Endothelial cell of umbilical vein (primary cell): ENCODE measurements at regions not wholly inside any gene's neighbourhood (a gene's known extent, or its start where the extent isn't known, plus 50 kb on each side); places are given as distances from the start of the nearest gene placed in this dataset.

Source experiments
- BruUV-seq: library from RNA; stranded (reverse); fragments of 400-500 nt; replicated peaks from 2 replicates; lab custom pipeline; 2021; lab: Mats Ljungman, UMichigan
- CTCF ChIA-PET: fragments of 300-600, 350-600 bp; sonication (Branson Sonifier 250); formaldehyde crosslinking; loops from one replicate; lab custom pipeline; 2021; ENCODE audit warnings: antibody characterized with exemption, inconsistent platforms; lab: Charles Lee
- POLR2A ChIA-PET: fragments of 300-600, 350-600 bp; sonication (Branson Sonifier 250); formaldehyde crosslinking; loops from one replicate; lab custom pipeline; 2021; ENCODE audit warnings: antibody characterized with exemption, inconsistent platforms; lab: Charles Lee
- DNase-seq: peaks from one replicate; pipeline ENCODE4 v3.0.0-alpha.2; 2011; ENCODE audit warnings: low read depth, low spot score
- FAIRE-seq: peaks from 2 replicates; lab custom pipeline; 2011; peaks lifted over from hg19 to GRCh38; lab: Jason Lieb, UNC
- H2AFZ ChIP-seq: 2 replicates; pipeline ENCODE4 v1.6.0; 2012; ENCODE audit warnings: low read depth, low read length, control low read depth, inconsistent platforms
- H3K27ac ChIP-seq: 2 replicates; pipeline ENCODE4 v1.5.1; 2011; ENCODE audit warnings: low read depth, mild to moderate bottlenecking, control low read depth, low read length, moderate library complexity; ENCODE audit not compliant: insufficient read depth
- H3K27me3 ChIP-seq, 2 experiments: 2 replicates each; pipeline versions ENCODE4 v1.6.0 to v1.6.1; 2011; ENCODE audit warnings: low read length in 2 of 2, mixed read lengths in 1 of 2; ENCODE audit not compliant: control insufficient read depth in 2 of 2, insufficient read depth in 2 of 2
- H3K36me3 ChIP-seq, 2 experiments: 2 replicates in 1 of 2; 3 replicates in 1 of 2; pipeline ENCODE4 v1.5.1; 2011; ENCODE audit warnings: low read length in 2 of 2, mild to moderate bottlenecking in 1 of 2, moderate library complexity in 1 of 2; ENCODE audit not compliant: control insufficient read depth in 2 of 2, insufficient read depth in 2 of 2; ENCODE audit errors: extremely low read depth in 1 of 2
- H3K4me1 ChIP-seq: 3 replicates; pipeline ENCODE4 v1.5.1; 2011; ENCODE audit warnings: mild to moderate bottlenecking, low read length; ENCODE audit not compliant: control insufficient read depth, insufficient read depth; ENCODE audit errors: extremely low read depth
- H3K4me2 ChIP-seq: 2 replicates; pipeline ENCODE4 v1.6.1; 2011; ENCODE audit warnings: low read length, control low read depth, mixed read lengths; ENCODE audit not compliant: insufficient read depth
- H3K4me3 ChIP-seq, 3 experiments: fragments of 200-600 bp in 1 of 3; sonication (generic), shearing (Covaris generic) in 1 of 3; replicated peaks in 1 of 3; 2 replicates each; pipeline ENCODE4 v1.5.1; 2011 to 2016; ENCODE audit warnings: control low read depth in 3 of 3, low read length in 3 of 3, mild to moderate bottlenecking in 2 of 3, inconsistent platforms in 1 of 3, low read depth in 1 of 3, moderate library complexity in 1 of 3; ENCODE audit not compliant: insufficient read depth in 1 of 3
- H3K79me2 ChIP-seq: 2 replicates; pipeline ENCODE4 v1.6.0; 2012; ENCODE audit warnings: low read length, inconsistent platforms; ENCODE audit not compliant: control insufficient read depth, insufficient read depth
- H3K9ac ChIP-seq: replicated peaks from 2 replicates; pipeline ENCODE3; 2011; ENCODE audit warnings: low read length, control low read depth; ENCODE audit not compliant: insufficient read depth; ENCODE audit errors: extremely low read depth
- H3K9me1 ChIP-seq: replicated peaks from 3 replicates; pipeline ENCODE4 v1.6.0; 2011; ENCODE audit warnings: mild to moderate bottlenecking, low read length; ENCODE audit not compliant: control insufficient read depth, insufficient read depth; ENCODE audit errors: extremely low read depth
- H3K9me3 ChIP-seq: replicated peaks from 2 replicates; pipeline ENCODE4 v1.5.1; 2012; ENCODE audit warnings: low read length, inconsistent platforms; ENCODE audit not compliant: control insufficient read depth, insufficient read depth
- H4K20me1 ChIP-seq: replicated peaks from 2 replicates; pipeline ENCODE3; 2011; ENCODE audit warnings: mild to moderate bottlenecking, low read length; ENCODE audit not compliant: control insufficient read depth, insufficient read depth; ENCODE audit errors: extremely low read depth
- CTCF ChIP-seq, 2 donors: IDR thresholded peaks; 1 replicate in 1 of 2; 2 replicates in 1 of 2; pipeline ENCODE4 v1.5.1; 2011; ENCODE audit warnings: low read length in 2 of 2, mild to moderate bottlenecking in 2 of 2, moderate library complexity in 2 of 2, control low read depth in 1 of 2, inconsistent platforms in 1 of 2, low read depth in 1 of 2; ENCODE audit not compliant: insufficient read depth in 1 of 2; ENCODE audit errors: extremely low read depth in 1 of 2
- EZH2 ChIP-seq: IDR thresholded peaks from 2 replicates; pipeline ENCODE4 v1.6.1; 2012; ENCODE audit warnings: borderline replicate concordance, low read depth, mild to moderate bottlenecking, moderate library complexity, low read length, inconsistent platforms; ENCODE audit not compliant: severe bottlenecking
- FOS ChIP-seq: IDR thresholded peaks from 2 replicates; pipeline ENCODE4 v1.6.1; 2011; ENCODE audit warnings: mild to moderate bottlenecking, low read length, moderate library complexity, borderline replicate concordance; ENCODE audit not compliant: insufficient read depth
- GATA2 ChIP-seq: IDR thresholded peaks from 2 replicates; pipeline ENCODE4 v1.7.0; 2011; ENCODE audit warnings: low read depth, mild to moderate bottlenecking, moderate library complexity, mixed read lengths, low read length; ENCODE audit not compliant: insufficient read length, insufficient read depth
- JUN ChIP-seq: IDR thresholded peaks from 2 replicates; pipeline ENCODE4 v1.6.1; 2011; ENCODE audit warnings: borderline replicate concordance, low read depth; ENCODE audit not compliant: insufficient read length, insufficient read depth
- MAX ChIP-seq: IDR thresholded peaks from 2 replicates; pipeline ENCODE4 v1.6.1; 2011; ENCODE audit not compliant: insufficient read depth, insufficient read length
- MYC ChIP-seq: IDR thresholded peaks from one replicate; pipeline ENCODE4 v1.6.1; 2011; ENCODE audit warnings: mild to moderate bottlenecking, low read depth, low read length
- POLR2A ChIP-seq: IDR thresholded peaks from 2 replicates; pipeline ENCODE4 v1.6.1; 2012; ENCODE audit warnings: low read depth, mild to moderate bottlenecking, control low read depth, low read length
- POLR2AphosphoS5 ChIP-seq: IDR thresholded peaks from 2 replicates; pipeline ENCODE4 v1.6.1; 2012; ENCODE audit warnings: low read depth, mild to moderate bottlenecking, control low read depth, low read length, moderate library complexity; ENCODE audit not compliant: insufficient read depth
- dilution Hi-C: fragments of 300-500 bp; cut with MboI; formaldehyde crosslinking; loops from one replicate; pipeline ENCODE4 v1.15.0; 2019; ENCODE audit warnings: low sequenced_read_pairs; ENCODE audit not compliant: extremely low pct_ligation_motif_present
- intact Hi-C: fragments of 100-400 bp; cut with micrococcal nuclease; formaldehyde crosslinking; loops from one replicate; pipeline ENCODE4 v1.10.0; 2022

- Histone ChIP-seq H2AFZ (no peak overlapping the region), H3K4me2 (no peak overlapping the region), H3K27ac (no peak overlapping the region), H4K20me1 (no peaks in the 10 kb centered on the region), H3K4me3 (no peak overlapping the region), H3K9ac (no peak overlapping the region), H3K36me3 (no peaks in the 10 kb centered on the region), H3K4me1 (no peaks in the 10 kb centered on the region), H3K9me1 (no peaks in the 10 kb centered on the region), H3K79me2 (no peaks in the 10 kb centered on the region), H3K9me3 (peaks cover 4% of the 10 kb centered on the region), H3K27me3 (no peaks in the 10 kb centered on the region)
- CTCF ChIA-PET: no interaction called here
- no TSS peak for BruUV-seq
- TF ChIP-seq GATA2 (no peak), MAX (no peak)
- dilution Hi-C loops (no loop called here), intact Hi-C loops (no loop called here)
- DNase-seq (no peak), FAIRE-seq (no peak)
- POLR2A ChIA-PET: no interaction called here
Observed at GRCh38 chr2:23132823-23133595, 252.0 kb upstream of the KLHL29 start.

- peaks cover 5% of the 10 kb centered on the region for H3K9me3 ChIP-seq
- no peaks in the 10 kb centered on the region for H3K27me3 ChIP-seq
- H3K4me3 ChIP-seq: no peak overlapping the region
- H3K9me1 ChIP-seq: no peaks in the 10 kb centered on the region
- FAIRE-seq (no peak), DNase-seq (no peak)
- H3K4me2 ChIP-seq: no peak overlapping the region
- ChIA-PET POLR2A (no interaction called here), CTCF (no interaction called here)
- no peaks in the 10 kb centered on the region for H4K20me1 ChIP-seq
- TF ChIP-seq CTCF (IDR thresholded peaks at IDR 0.05; ENCODE audit: extremely low read depth in 1 of 2, insufficient read depth in 1 of 2, low read depth in 1 of 2, low read length in 2 of 2) (no peak), GATA2 (no peak), JUN (no peak), EZH2 (no peak), POLR2AphosphoS5 (no peak), MAX (no peak), POLR2A (no peak), MYC (no peak), FOS (no peak)
- H3K27ac ChIP-seq: no peak overlapping the region
- no peaks in the 10 kb centered on the region for H3K79me2 ChIP-seq
- H2AFZ ChIP-seq: no peak overlapping the region
- intact Hi-C loops: no loop called here
- no peaks in the 10 kb centered on the region for H3K36me3 ChIP-seq
- BruUV-seq: no TSS peak
- no peaks in the 10 kb centered on the region for H3K4me1 ChIP-seq
- H3K9ac ChIP-seq: no peak overlapping the region
- dilution Hi-C loops: no loop called here
Observed at GRCh38 chr2:23134726-23135125, 250.3 kb upstream of the KLHL29 start.
